BE2C (cell line): ENCODE measurements at regions not wholly inside any gene's neighbourhood (a gene's known extent, or its start where the extent isn't known, plus 50 kb on each side); places are given as distances from the start of the nearest gene placed in this dataset.

ENCODE experiments used
- DNase-seq: peaks from one replicate; pipeline ENCODE4 v3.0.0-alpha.2; 2020
- H3K27me3 ChIP-seq: fragments of 250-450 bp; sonication (Bioruptor Pico); 2 replicates; pipeline ENCODE4 v1.5.1; 2020; ENCODE audit warnings: mild to moderate bottlenecking
- H3K36me3 ChIP-seq: fragments of 250-450 bp; sonication (Bioruptor Pico); 2 replicates; pipeline ENCODE4 v1.5.1; 2020; ENCODE audit warnings: mild to moderate bottlenecking
- H3K4me1 ChIP-seq: fragments of 250-450 bp; sonication (Bioruptor Pico); 2 replicates; pipeline ENCODE4 v1.5.1; 2020
- H3K4me3 ChIP-seq: 2 replicates; pipeline ENCODE4 v1.5.1; 2011; ENCODE audit warnings: low read depth, low read length
- H3K9me3 ChIP-seq: fragments of 250-450 bp; sonication (Bioruptor Pico); 2 replicates; pipeline ENCODE4 v1.5.1; 2020
- CTCF ChIP-seq: IDR thresholded peaks from 2 replicates; pipeline ENCODE4 v1.5.1; 2012; ENCODE audit warnings: mild to moderate bottlenecking, low read depth, low read length

- Histone ChIP-seq H3K36me3 (no peaks in the 10 kb centered on the region), H3K4me1 (no peaks in the 10 kb centered on the region), H3K4me3 (no peak overlapping the region), H3K9me3 (no peaks in the 10 kb centered on the region), H3K27me3 (no peaks in the 10 kb centered on the region)
- DNase-seq = no peak
- no peak for TF ChIP-seq CTCF
Observed at GRCh38 chr9:81080185-81080584, 609.2 kb downstream of the TLE1 start.

GRCh38 chr9:81079055-81079454 is 610.3 kb downstream of the TLE1 start:
- Histone ChIP-seq H3K4me3 (no peak overlapping the region), H3K9me3 (no peaks in the 10 kb centered on the region), H3K36me3 (no peaks in the 10 kb centered on the region), H3K27me3 (no peaks in the 10 kb centered on the region), H3K4me1 (no peaks in the 10 kb centered on the region; the same call in 1 of the 2 replicates)
- no peak for DNase-seq
- TF ChIP-seq CTCF = no peak

- TF ChIP-seq CTCF = no peak
- no peaks in the 10 kb centered on the region; the same call in 1 of the 2 replicates for H3K4me1 ChIP-seq
- DNase-seq = no peak
- no peak overlapping the region for H3K4me3 ChIP-seq
- H3K9me3 ChIP-seq = no peaks in the 10 kb centered on the region
- H3K36me3 ChIP-seq = no peaks in the 10 kb centered on the region
- no peaks in the 10 kb centered on the region for H3K27me3 ChIP-seq
Observed at GRCh38 chr9:81078555-81078954, 610.8 kb downstream of the TLE1 start.

- DNase-seq = no peak
- H3K27me3 ChIP-seq = no peaks in the 10 kb centered on the region
- no peak for TF ChIP-seq CTCF
- H3K36me3 ChIP-seq = no peaks in the 10 kb centered on the region
- H3K9me3 ChIP-seq = no peaks in the 10 kb centered on the region
- no peak overlapping the region for H3K4me3 ChIP-seq
- H3K4me1 ChIP-seq = no peaks in the 10 kb centered on the region; the same call in 1 of the 2 replicates
Observed at GRCh38 chr9:81077572-81077971, 611.8 kb downstream of the TLE1 start.

GRCh38 chr9:81076131-81076530 is 613.2 kb downstream of the TLE1 start:
- no peak for TF ChIP-seq CTCF
- H3K9me3 ChIP-seq = no peaks in the 10 kb centered on the region
- no peak overlapping the region for H3K4me3 ChIP-seq
- no peak for DNase-seq
- H3K4me1 ChIP-seq = no peaks in the 10 kb centered on the region; the same call in 1 of the 2 replicates
- H3K27me3 ChIP-seq = no peaks in the 10 kb centered on the region
- H3K36me3 ChIP-seq = no peaks in the 10 kb centered on the region

- no peak overlapping the region for H3K4me3 ChIP-seq
- H3K4me1 ChIP-seq = no peaks in the 10 kb centered on the region; the same call in 1 of the 2 replicates
- no peaks in the 10 kb centered on the region for H3K27me3 ChIP-seq
- H3K36me3 ChIP-seq = no peaks in the 10 kb centered on the region
- DNase-seq = no peak
- no peak for TF ChIP-seq CTCF
- H3K9me3 ChIP-seq = no peaks in the 10 kb centered on the region
Observed at GRCh38 chr9:81074221-81074620, 615.1 kb downstream of the TLE1 start.
